GM12891 (cell line): ENCODE measurements at regions not wholly inside any gene's neighbourhood (a gene's known extent, or its start where the extent isn't known, plus 50 kb on each side); places are given as distances from the start of the nearest gene placed in this dataset.

Experiments
- POLR2A ChIP-seq: IDR thresholded peaks from 2 replicates; pipeline ENCODE4 v1.6.1; 2011; ENCODE audit warnings: low read depth, low read length, control low read depth
- POLR2AphosphoS5 ChIP-seq: IDR thresholded peaks from 2 replicates; pipeline ENCODE4 v1.6.1; 2011; ENCODE audit warnings: low read depth, low read length, control low read depth

- TF ChIP-seq POLR2AphosphoS5 (no peak), POLR2A (no peak)
These were observed 78.4 kb upstream of the ZBTB40 start for GRCh38 chr1:22373252-22373651.
